ENCODE measurements at regions not wholly inside any gene's neighbourhood (a gene's known extent, or its start where the extent isn't known, plus 50 kb on each side); places are given as distances from the start of the nearest gene placed in this dataset.

DNA sequence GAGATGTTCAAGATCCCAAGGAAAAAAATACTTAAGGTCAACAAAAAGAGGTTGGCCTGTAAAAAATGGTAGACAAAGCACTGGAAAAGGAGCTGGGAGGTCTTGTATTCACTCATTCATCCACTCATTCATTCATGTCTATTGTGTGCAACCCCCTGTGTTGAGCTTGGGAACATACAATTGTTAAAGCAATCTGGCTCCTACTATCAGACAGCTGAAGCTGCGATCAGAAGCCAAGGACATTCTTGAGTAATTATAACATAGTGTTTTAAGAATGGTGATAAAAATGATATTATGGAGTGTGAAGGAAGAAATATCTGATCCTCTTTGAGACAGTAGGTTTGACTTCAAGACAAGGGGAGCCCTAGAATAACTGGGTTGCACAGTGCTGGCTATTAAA, 693.4 kb downstream of the TOX3 start:
- POLR2A ChIA-PET = no interaction called here
- 67% methylated on average over 1 of the region's 1 CpG for WGBS (ENCODE audit: insufficient coverage)
- Histone ChIP-seq H3K27me3 (replicated peaks in 2 of 5; ENCODE audit: control insufficient read depth in 4 of 5, insufficient read depth in 5 of 5, low read length in 4 of 5) (no peaks in the 10 kb centered on the region), H3K27ac (ENCODE audit: insufficient read depth in 1 of 2, low read depth in 1 of 2, low read length in 2 of 2, poor library complexity in 1 of 2, severe bottlenecking in 2 of 2) (no peak overlapping the region), H3K9me3 (ENCODE audit: control extremely low read depth in 1 of 5, control insufficient read depth in 4 of 5, insufficient read depth in 2 of 5, low read depth in 1 of 5, low read length in 4 of 5) (peaks cover 0 to 3% (median 0%) of the 10 kb centered on the region in 5 experiments), H3K4me1 (ENCODE audit: control extremely low read depth in 1 of 4, control insufficient read depth in 4 of 4, insufficient read depth in 4 of 4, low read length in 3 of 4) (no peaks in the 10 kb centered on the region), H3K36me3 (ENCODE audit: control insufficient read depth in 4 of 4, insufficient read depth in 4 of 4, low read length in 3 of 4) (no peaks in the 10 kb centered on the region), H3K4me3 (ENCODE audit: control insufficient read depth in 1 of 7, extremely low read depth in 1 of 7, insufficient read depth in 4 of 7, low read depth in 2 of 7, low read length in 6 of 7) (no peak overlapping the region)
- DNase-seq = no peak
- CTCF ChIA-PET = no interaction called here

DNA sequence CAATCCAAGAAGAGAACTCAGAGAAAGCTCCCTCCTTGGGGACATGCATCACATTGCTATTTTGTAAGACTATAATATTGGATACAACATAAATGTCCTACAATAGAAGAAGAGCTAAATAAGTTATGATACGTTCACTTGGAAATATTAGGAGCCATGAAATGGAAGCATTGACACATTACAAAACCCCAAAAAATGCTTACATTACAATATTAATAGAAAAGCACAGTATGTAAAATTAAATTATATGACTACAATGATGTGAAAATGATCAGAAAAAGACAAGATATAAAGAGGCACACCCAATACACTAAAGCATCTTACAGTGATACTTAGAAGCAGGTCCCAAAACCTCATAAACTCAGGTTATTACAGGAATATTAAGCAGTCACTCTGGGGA, 694.1 kb downstream of the TOX3 start:
- WGBS (ENCODE audit: insufficient coverage) = no CpG with 5 or more reads among the region's 1 CpG
- DNase-seq = no peak
- peaks cover 0 to 3% (median 0%) of the 10 kb centered on the region in 5 experiments for H3K9me3 ChIP-seq (ENCODE audit: control extremely low read depth in 1 of 5, control insufficient read depth in 4 of 5, insufficient read depth in 2 of 5, low read depth in 1 of 5, low read length in 4 of 5)
- H3K27ac ChIP-seq (ENCODE audit: insufficient read depth in 1 of 2, low read depth in 1 of 2, low read length in 2 of 2, poor library complexity in 1 of 2, severe bottlenecking in 2 of 2) = no peak overlapping the region
- no peaks in the 10 kb centered on the region for H3K27me3 ChIP-seq (replicated peaks in 2 of 5; ENCODE audit: control insufficient read depth in 4 of 5, insufficient read depth in 5 of 5, low read length in 4 of 5)
- ChIA-PET POLR2A (no interaction called here), CTCF (interaction anchor here (1.4 kb wide), 1 partner anchor 14 kb away, joined by 3 read pairs; no protein-coding TSS in a partner anchor)
- H3K36me3 ChIP-seq (ENCODE audit: control insufficient read depth in 4 of 4, insufficient read depth in 4 of 4, low read length in 3 of 4) = no peaks in the 10 kb centered on the region
- H3K4me3 ChIP-seq (ENCODE audit: control insufficient read depth in 1 of 7, extremely low read depth in 1 of 7, insufficient read depth in 4 of 7, low read depth in 2 of 7, low read length in 6 of 7) = no peak overlapping the region
- no peaks in the 10 kb centered on the region for H3K4me1 ChIP-seq (ENCODE audit: control extremely low read depth in 1 of 4, control insufficient read depth in 4 of 4, insufficient read depth in 4 of 4, low read length in 3 of 4)

DNA sequence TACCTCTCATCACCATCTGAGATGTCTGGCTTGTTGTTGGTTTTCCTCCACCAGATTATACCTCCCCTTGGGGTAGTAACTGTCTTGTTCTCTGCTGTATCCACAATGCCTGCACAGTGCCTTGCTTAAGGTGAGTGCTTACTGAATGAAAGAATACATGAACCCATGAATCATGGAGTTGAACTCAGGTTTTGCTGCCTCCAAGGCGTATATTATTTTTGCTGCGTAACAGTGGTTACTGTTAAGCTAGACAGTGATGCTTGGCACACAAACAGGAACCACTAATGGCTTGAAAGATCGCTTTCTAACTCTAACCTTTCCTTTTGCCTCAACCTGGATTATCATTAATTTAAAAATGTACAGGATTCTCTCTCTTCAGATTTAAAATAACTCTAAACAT, 695.8 kb downstream of the TOX3 start:
- DNase-seq = no peak
- Histone ChIP-seq H3K27me3 (replicated peaks in 2 of 5; ENCODE audit: control insufficient read depth in 4 of 5, insufficient read depth in 5 of 5, low read length in 4 of 5) (no peaks in the 10 kb centered on the region), H3K27ac (ENCODE audit: insufficient read depth in 1 of 2, low read depth in 1 of 2, low read length in 2 of 2, poor library complexity in 1 of 2, severe bottlenecking in 2 of 2) (no peak overlapping the region), H3K4me1 (ENCODE audit: control extremely low read depth in 1 of 4, control insufficient read depth in 4 of 4, insufficient read depth in 4 of 4, low read length in 3 of 4) (no peaks in the 10 kb centered on the region), H3K4me3 (ENCODE audit: control insufficient read depth in 1 of 7, extremely low read depth in 1 of 7, insufficient read depth in 4 of 7, low read depth in 2 of 7, low read length in 6 of 7) (no peak overlapping the region), H3K9me3 (ENCODE audit: control extremely low read depth in 1 of 5, control insufficient read depth in 4 of 5, insufficient read depth in 2 of 5, low read depth in 1 of 5, low read length in 4 of 5) (peaks cover 0 to 3% (median 0%) of the 10 kb centered on the region in 5 experiments), H3K36me3 (ENCODE audit: control insufficient read depth in 4 of 4, insufficient read depth in 4 of 4, low read length in 3 of 4) (no peaks in the 10 kb centered on the region)
- ChIA-PET POLR2A (no interaction called here), CTCF (no interaction called here)
- 94% methylated on average over 2 of the region's 3 CpGs for WGBS (ENCODE audit: insufficient coverage)

DNA sequence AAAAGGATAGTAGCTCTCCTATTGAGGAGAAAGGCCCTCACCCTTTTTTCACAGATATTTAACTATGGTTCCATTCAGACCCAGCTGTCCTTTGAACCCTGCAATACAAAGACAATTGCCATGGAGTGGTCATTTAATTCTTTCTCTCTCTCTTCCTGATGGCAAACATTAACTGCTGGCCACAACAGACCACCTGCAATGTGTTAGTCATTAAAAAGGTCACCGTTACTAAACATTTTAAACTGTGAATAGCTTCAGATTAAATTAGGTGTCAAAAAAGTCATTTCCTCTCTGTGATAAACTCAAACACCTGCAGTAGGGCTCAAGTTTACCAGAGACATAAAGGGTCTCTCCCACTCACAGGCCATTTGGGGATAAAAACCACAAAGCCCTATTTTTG, 697.2 kb downstream of the TOX3 start:
- H3K4me3 ChIP-seq (ENCODE audit: control insufficient read depth in 1 of 7, extremely low read depth in 1 of 7, insufficient read depth in 4 of 7, low read depth in 2 of 7, low read length in 6 of 7) = no peak overlapping the region
- CTCF ChIA-PET = no interaction called here
- no CpG with 5 or more reads among the region's 1 CpG for WGBS (ENCODE audit: insufficient coverage)
- DNase-seq = no peak
- H3K4me1 ChIP-seq (ENCODE audit: control extremely low read depth in 1 of 4, control insufficient read depth in 4 of 4, insufficient read depth in 4 of 4, low read length in 3 of 4) = no peaks in the 10 kb centered on the region
- no peaks in the 10 kb centered on the region for H3K27me3 ChIP-seq (replicated peaks in 2 of 5; ENCODE audit: control insufficient read depth in 4 of 5, insufficient read depth in 5 of 5, low read length in 4 of 5)
- H3K27ac ChIP-seq (ENCODE audit: insufficient read depth in 1 of 2, low read depth in 1 of 2, low read length in 2 of 2, poor library complexity in 1 of 2, severe bottlenecking in 2 of 2) = no peak overlapping the region
- POLR2A ChIA-PET = no interaction called here
- peaks cover 0 to 3% (median 0%) of the 10 kb centered on the region in 5 experiments for H3K9me3 ChIP-seq (ENCODE audit: control extremely low read depth in 1 of 5, control insufficient read depth in 4 of 5, insufficient read depth in 2 of 5, low read depth in 1 of 5, low read length in 4 of 5)
- no peaks in the 10 kb centered on the region for H3K36me3 ChIP-seq (ENCODE audit: control insufficient read depth in 4 of 4, insufficient read depth in 4 of 4, low read length in 3 of 4)

DNA sequence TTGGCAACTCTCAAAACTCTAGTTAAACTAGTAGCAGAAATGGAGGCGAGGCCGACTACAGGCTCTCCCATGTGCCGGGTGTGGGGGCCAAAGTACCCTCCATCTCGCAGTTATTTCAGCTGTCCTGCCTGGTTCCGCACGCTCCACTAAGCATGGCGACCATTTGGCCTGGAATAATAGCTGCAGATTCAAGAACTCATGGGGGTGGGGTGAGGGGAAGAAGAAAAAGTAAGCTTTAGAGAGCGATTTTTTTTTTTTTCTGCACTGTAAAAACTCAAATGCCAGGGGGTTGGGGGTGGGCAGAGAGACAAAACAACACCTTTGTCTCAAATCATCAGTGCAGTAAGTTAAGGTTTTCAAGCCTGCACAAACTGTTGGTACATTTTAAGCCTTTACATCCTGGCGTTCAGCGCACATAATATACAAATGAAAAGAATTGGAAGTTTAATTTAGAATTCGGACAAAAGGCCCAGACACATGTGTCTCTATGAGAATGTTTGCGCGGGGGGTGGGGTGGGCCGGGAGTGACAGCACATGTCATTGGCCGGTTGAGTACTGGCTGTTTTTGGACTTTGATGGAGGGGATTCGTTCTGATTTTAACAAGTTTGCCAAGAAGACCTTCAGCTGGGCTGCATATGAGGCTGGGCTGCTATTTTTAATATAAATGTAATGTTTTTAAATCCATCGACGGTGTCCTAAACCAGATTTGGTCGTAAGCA, 694.7 kb upstream of the SALL1 start:
- 89% methylated on average over 8 of the region's 19 CpGs for WGBS (ENCODE audit: insufficient coverage)
- H3K36me3 ChIP-seq (ENCODE audit: control insufficient read depth in 4 of 4, insufficient read depth in 4 of 4, low read length in 3 of 4) = no peaks in the 10 kb centered on the region
- no peak overlapping the region for H3K27ac ChIP-seq (ENCODE audit: insufficient read depth in 1 of 2, low read depth in 1 of 2, low read length in 2 of 2, poor library complexity in 1 of 2, severe bottlenecking in 2 of 2)
- no peaks in the 10 kb centered on the region for H3K9me3 ChIP-seq (ENCODE audit: control extremely low read depth in 1 of 5, control insufficient read depth in 4 of 5, insufficient read depth in 2 of 5, low read depth in 1 of 5, low read length in 4 of 5)
- POLR2A ChIA-PET = no interaction called here
- no peak for DNase-seq
- no peak overlapping the region for H3K4me3 ChIP-seq (ENCODE audit: control insufficient read depth in 1 of 7, extremely low read depth in 1 of 7, insufficient read depth in 4 of 7, low read depth in 2 of 7, low read length in 6 of 7)
- H3K27me3 ChIP-seq (replicated peaks in 2 of 5; ENCODE audit: control insufficient read depth in 4 of 5, insufficient read depth in 5 of 5, low read length in 4 of 5) = no peaks in the 10 kb centered on the region
- CTCF ChIA-PET = interaction anchor here (0.6 kb wide), 1 partner anchor 94 kb away, joined by 5 read pairs; no protein-coding TSS in a partner anchor
- no peaks in the 10 kb centered on the region for H3K4me1 ChIP-seq (ENCODE audit: control extremely low read depth in 1 of 4, control insufficient read depth in 4 of 4, insufficient read depth in 4 of 4, low read length in 3 of 4)

DNA sequence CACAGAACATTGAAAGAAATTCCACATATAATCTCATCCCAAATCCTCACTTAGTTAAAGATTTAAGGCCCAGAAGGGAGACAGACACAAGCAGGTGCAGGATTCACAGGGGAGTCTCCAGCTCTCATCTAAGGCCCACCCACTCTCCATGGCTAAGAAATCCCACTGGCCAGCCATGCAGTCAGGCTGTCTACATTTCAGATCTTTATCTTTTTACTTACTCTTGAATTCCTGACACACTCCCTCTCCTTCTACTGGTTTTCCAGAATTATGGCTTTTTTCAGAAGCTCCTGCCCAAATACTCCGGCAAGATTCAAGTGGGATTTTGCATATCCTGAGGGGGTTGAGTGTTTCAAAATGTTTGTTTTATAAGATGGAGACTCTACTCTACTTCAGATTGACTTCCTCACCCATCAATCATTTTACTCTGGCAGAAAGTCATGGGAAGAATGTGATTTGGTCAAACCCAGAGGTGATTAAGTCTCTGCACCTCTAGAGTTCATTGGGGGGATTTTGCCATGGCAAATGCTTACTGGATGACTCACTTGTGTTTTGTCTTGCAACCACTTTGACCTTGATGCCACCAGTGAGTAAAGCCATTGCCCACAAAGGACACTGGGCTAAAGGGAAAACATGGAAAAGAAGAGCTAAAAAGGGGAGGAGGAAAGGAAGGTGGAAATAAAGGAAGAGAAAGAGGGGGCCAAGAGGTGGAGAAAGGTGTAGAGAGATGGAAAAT, 688.8 kb upstream of the SALL1 start:
- Histone ChIP-seq H3K27ac (ENCODE audit: insufficient read depth in 1 of 2, low read depth in 1 of 2, low read length in 2 of 2, poor library complexity in 1 of 2, severe bottlenecking in 2 of 2) (no peak overlapping the region), H3K27me3 (replicated peaks in 2 of 5; ENCODE audit: control insufficient read depth in 4 of 5, insufficient read depth in 5 of 5, low read length in 4 of 5) (no peaks in the 10 kb centered on the region), H3K9me3 (ENCODE audit: control extremely low read depth in 1 of 5, control insufficient read depth in 4 of 5, insufficient read depth in 2 of 5, low read depth in 1 of 5, low read length in 4 of 5) (no peaks in the 10 kb centered on the region), H3K4me3 (ENCODE audit: control insufficient read depth in 1 of 7, extremely low read depth in 1 of 7, insufficient read depth in 4 of 7, low read depth in 2 of 7, low read length in 6 of 7) (no peak overlapping the region), H3K36me3 (ENCODE audit: control insufficient read depth in 4 of 4, insufficient read depth in 4 of 4, low read length in 3 of 4) (no peaks in the 10 kb centered on the region), H3K4me1 (ENCODE audit: control extremely low read depth in 1 of 4, control insufficient read depth in 4 of 4, insufficient read depth in 4 of 4, low read length in 3 of 4) (no peaks in the 10 kb centered on the region)
- no peak for DNase-seq
- CTCF ChIA-PET = no interaction called here
- no CpG with 5 or more reads among the region's 1 CpG for WGBS (ENCODE audit: insufficient coverage)
- POLR2A ChIA-PET = no interaction called here

DNA sequence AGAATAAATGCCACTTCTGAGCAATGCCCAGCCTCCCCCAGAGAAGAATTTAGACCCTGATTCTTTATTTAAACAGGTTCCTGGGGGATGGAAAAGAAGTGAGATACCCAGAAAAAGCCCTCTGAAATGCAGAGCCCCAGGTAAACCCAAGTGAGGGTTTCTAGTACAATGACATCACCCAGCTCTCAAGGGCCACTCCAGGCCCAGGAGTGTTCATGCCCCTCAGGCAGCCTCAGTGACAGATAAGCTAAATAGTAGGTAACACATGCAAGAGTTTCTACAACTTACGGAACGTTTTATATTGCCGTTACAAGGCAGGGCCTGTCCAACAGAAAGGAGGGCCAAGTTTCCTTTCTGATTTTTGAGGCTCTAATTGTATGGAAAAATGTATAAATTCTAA, 683.7 kb upstream of the SALL1 start:
- no CpG with 5 or more reads among the region's 3 CpGs for WGBS (ENCODE audit: insufficient coverage)
- no peak for DNase-seq
- Histone ChIP-seq H3K36me3 (ENCODE audit: control insufficient read depth in 4 of 4, insufficient read depth in 4 of 4, low read length in 3 of 4) (no peaks in the 10 kb centered on the region), H3K27ac (ENCODE audit: insufficient read depth in 1 of 2, low read depth in 1 of 2, low read length in 2 of 2, poor library complexity in 1 of 2, severe bottlenecking in 2 of 2) (no peak overlapping the region), H3K4me1 (ENCODE audit: control extremely low read depth in 1 of 4, control insufficient read depth in 4 of 4, insufficient read depth in 4 of 4, low read length in 3 of 4) (no peaks in the 10 kb centered on the region), H3K27me3 (replicated peaks in 2 of 5; ENCODE audit: control insufficient read depth in 4 of 5, insufficient read depth in 5 of 5, low read length in 4 of 5) (no peaks in the 10 kb centered on the region), H3K9me3 (ENCODE audit: control extremely low read depth in 1 of 5, control insufficient read depth in 4 of 5, insufficient read depth in 2 of 5, low read depth in 1 of 5, low read length in 4 of 5) (no peaks in the 10 kb centered on the region), H3K4me3 (ENCODE audit: control insufficient read depth in 1 of 7, extremely low read depth in 1 of 7, insufficient read depth in 4 of 7, low read depth in 2 of 7, low read length in 6 of 7) (no peak overlapping the region)
- ChIA-PET CTCF (no interaction called here), POLR2A (no interaction called here)

Data from common myeloid progenitor, CD34-positive (primary cell).